Aorta (tissue), 5 donors: ENCODE measurements at regions not wholly inside any gene's neighbourhood (a gene's known extent, or its start where the extent isn't known, plus 50 kb on each side); places are given as distances from the start of the nearest gene placed in this dataset.
A peak's percentile ranks its signal among the peaks of the same experiment; 100 is the strongest.
"Not testable (repeated sequence)": the region's sequence is repeated elsewhere in the genome, so short reads cannot be mapped to it uniquely, and the experiment has no call there.

Source experiments
- ATAC-seq: fragments of 200-7000 bp; cut with Tn5 transposase; one replicate; pipeline ENCODE4 v1.9.1; 2022; ENCODE audit warnings: moderate library complexity; ENCODE audit not compliant: low FRiP score
- DNase-seq, 2 donors: peaks; one replicate each; pipeline ENCODE4 v3.0.0-alpha.2; 2020
- H3K27ac ChIP-seq, 2 donors: one replicate each; pipeline ENCODE4 v1.5.1; 2013; ENCODE audit warnings: low read length in 2 of 2, mild to moderate bottlenecking in 2 of 2, moderate library complexity in 2 of 2, control low read depth in 1 of 2, inconsistent platforms in 1 of 2, low read depth in 1 of 2
- H3K27me3 ChIP-seq, 2 donors: one replicate each; pipeline ENCODE4 v1.6.1; 2013; ENCODE audit warnings: control low read depth in 1 of 2, low read length in 1 of 2, mild to moderate bottlenecking in 1 of 2, moderate library complexity in 1 of 2; ENCODE audit not compliant: insufficient read depth in 2 of 2, control insufficient read depth in 1 of 2
- H3K36me3 ChIP-seq, 2 donors: one replicate each; pipeline ENCODE4 v1.6.1; 2013; ENCODE audit warnings: control low read depth in 1 of 2, low read length in 1 of 2, mild to moderate bottlenecking in 1 of 2; ENCODE audit not compliant: insufficient read depth in 2 of 2, control insufficient read depth in 1 of 2
- H3K4me1 ChIP-seq, 2 donors: one replicate each; pipeline ENCODE4 v1.6.1; 2013; ENCODE audit warnings: low read length in 2 of 2, control low read depth in 1 of 2, mild to moderate bottlenecking in 1 of 2, moderate library complexity in 1 of 2; ENCODE audit not compliant: insufficient read depth in 2 of 2, control insufficient read depth in 1 of 2
- H3K4me3 ChIP-seq, 2 donors: one replicate each; pipeline ENCODE4 v1.5.1; 2013; ENCODE audit warnings: low read length in 2 of 2, control low read depth in 1 of 2, mild to moderate bottlenecking in 1 of 2
- H3K9me3 ChIP-seq: one replicate; pipeline ENCODE4 v1.6.1; 2013; ENCODE audit warnings: mild to moderate bottlenecking, low read length; ENCODE audit not compliant: control insufficient read depth
- WGBS, 2 donors: extraction: QIAGEN DNeasy Blood & Tissue Kit; methylation state at CpG; one replicate each; pipeline ENCODE4 v1.1.7; 2013; 5-methylcytosine and 5-hydroxymethylcytosine counted together
- intact Hi-C, 2 donors: fragments of 100-400 bp; cut with DNase I; formaldehyde crosslinking; loops; one replicate each; pipeline versions ENCODE4 v1.14.2 to v1.15.0; 2022
- donor health status: healthy with polysubstance abuse.
- donor health status: Bipolar disorder and iron deficiency.
- donor health status: DM: no; HTN: no; CAD: no.
- donor health status: DM: no; HTN: no; CAD: no.
- donor health status: DM: yes; HTN: yes; CAD: no.

DNA sequence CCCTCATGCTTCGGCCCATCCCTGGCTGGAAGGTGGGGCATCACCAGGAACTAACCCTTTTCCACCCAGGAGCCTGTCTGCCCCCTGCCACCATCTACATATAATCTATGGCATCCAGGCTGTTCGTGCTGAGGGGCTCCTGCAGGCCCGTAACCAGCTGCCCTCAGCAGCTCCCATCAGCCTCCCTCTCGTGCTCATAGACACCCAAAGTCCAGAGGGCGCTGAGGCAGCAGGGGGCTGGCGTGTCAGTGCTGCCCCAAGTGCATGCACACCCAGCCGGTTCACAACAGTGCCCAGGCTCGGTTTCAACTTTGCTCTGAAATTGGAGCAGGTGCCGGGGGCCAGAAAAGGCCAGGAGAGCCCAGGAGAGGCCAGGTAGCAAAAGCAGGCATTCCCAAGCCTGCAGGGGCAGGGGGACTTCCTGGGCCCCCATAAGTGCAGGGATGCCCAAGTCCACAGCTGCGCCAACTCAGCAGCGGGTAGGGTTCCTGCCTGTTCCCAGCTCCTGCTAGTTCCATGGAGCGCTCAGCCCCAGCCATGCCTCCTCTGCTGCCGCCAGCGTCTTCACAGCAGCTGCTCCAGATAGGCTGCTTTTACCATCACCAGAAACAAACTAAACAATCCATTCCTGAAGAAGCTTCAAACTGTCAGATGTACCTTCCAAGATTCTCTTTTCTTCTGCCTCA lies 558.2 kb upstream of the GNPDA2 start:
- H3K9me3 ChIP-seq = no peaks in the 10 kb centered on the region
- no peaks in the 10 kb centered on the region for H3K27me3 ChIP-seq
- DNase-seq = no peak
- WGBS, 2 donors = 86 to 92% methylated on average over 14 of the region's 14 CpGs
- H3K36me3 ChIP-seq = no peaks in the 10 kb centered on the region
- intact Hi-C loops = no loop called here
- no peak overlapping the region for H3K4me3 ChIP-seq
- peak; percentile 28 for ATAC-seq
- H3K27ac ChIP-seq = no peak overlapping the region
- H3K4me1 ChIP-seq = no peaks in the 10 kb centered on the region

DNA sequence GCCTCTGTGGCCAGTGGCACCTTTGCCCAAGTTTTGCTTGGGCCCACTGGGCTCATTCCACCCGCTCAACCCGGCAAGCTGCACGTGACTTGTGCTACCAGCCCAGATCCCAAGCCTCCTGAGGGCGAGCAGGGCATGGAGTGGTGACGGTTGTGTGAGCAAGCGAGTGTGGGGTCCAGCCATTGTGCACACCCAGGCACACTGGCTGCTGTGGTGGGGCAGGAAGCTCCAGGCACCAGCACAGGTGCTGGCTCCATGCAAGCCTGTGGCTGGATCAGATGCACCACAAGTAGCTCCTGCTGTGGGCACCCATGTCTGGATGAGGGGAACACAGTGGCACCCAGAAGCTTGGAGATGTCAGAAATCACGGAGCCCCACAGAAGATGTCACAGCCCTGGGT lies 557.0 kb upstream of the GNPDA2 start:
- H3K9me3 ChIP-seq = no peaks in the 10 kb centered on the region
- no peaks in the 10 kb centered on the region for H3K4me1 ChIP-seq
- H3K27ac ChIP-seq = no peak overlapping the region
- 83 to 87% methylated on average over 7 of the region's 7 CpGs for WGBS, 2 donors
- no peaks in the 10 kb centered on the region for H3K27me3 ChIP-seq
- DNase-seq = peak in 1 of 2 donors; percentile 32
- intact Hi-C loops = no loop called here
- H3K36me3 ChIP-seq = no peaks in the 10 kb centered on the region
- H3K4me3 ChIP-seq = no peak overlapping the region
- peak; percentile 27 for ATAC-seq

DNA sequence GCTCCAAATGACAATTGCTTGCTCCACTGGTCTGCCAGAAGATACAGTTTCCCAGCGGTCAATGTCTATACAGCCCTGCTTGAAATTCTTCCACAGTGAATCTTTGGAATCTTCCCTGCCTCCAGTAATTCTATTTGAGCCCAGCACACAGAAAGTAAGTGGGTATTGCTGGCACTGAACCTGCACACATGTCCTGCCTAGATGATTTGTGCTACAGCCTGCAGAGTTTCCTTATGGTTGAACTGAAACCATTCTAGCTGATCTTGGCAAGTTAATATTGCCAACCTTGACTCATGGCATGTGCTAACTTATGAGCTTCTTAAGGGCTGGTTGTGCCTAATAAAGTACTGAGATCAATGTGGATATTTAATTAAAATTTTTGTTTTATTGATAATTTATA lies 553.8 kb upstream of the GNPDA2 start:
- ATAC-seq (no peak), DNase-seq (no peak)
- 91 to 92% methylated on average over 1 of the region's 1 CpG for WGBS, 2 donors
- Histone ChIP-seq H3K27ac (no peak overlapping the region), H3K4me3 (no peak overlapping the region), H3K4me1 (no peaks in the 10 kb centered on the region), H3K36me3 (no peaks in the 10 kb centered on the region), H3K9me3 (no peaks in the 10 kb centered on the region), H3K27me3 (no peaks in the 10 kb centered on the region)
- intact Hi-C loops = no loop called here

DNA sequence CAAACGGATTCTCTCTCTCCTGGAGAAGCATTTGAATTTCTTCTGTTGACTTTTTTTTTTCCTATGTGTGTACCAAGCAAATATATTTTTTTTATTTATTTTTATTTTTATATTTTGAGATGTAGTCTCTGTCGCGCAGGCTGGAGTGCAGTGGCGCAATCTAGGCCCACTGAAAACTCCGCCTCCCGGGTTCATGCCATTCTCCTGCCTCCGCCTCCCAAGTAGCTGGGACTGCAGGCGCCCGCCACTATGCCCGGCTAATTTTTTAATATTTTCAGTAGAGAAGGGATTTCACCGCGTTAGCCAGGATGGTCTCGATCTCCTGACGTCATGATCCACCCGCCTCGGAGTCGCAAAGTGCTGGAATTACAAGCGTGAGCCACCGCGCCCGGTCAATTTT lies 549.5 kb upstream of the GNPDA2 start:
- DNase-seq = no peak
- Histone ChIP-seq H3K27ac (no peak overlapping the region), H3K36me3 (no peaks in the 10 kb centered on the region), H3K27me3 (no peaks in the 10 kb centered on the region), H3K4me3 (no peak overlapping the region), H3K9me3 (no peaks in the 10 kb centered on the region), H3K4me1 (no peaks in the 10 kb centered on the region)
- WGBS, 2 donors = 90 to 93% methylated on average over 21 of the region's 21 CpGs
- intact Hi-C loops = no loop called here
- no peak for ATAC-seq

DNA sequence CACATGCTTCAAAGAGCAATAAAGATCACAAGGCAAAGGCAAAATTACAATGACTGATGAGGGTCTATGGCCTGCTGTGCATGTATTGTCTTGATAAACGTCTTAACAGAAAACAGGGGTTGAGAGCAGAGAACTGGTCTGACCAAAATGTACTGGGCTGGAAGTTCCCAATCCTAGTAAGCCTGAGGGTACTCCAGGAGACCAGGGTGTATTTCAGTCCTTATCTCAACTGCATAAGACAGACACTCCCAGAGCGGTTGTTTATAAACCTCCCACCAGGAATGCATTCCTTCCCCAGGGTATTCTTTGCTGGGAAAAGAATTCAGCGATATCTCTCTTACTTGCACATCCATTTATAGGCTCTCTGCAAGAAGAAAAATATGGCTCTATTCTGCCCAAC lies 521.8 kb upstream of the GNPDA2 start:
- H3K4me3 ChIP-seq, ATAC-seq, DNase-seq, H3K9me3 ChIP-seq, H3K4me1 ChIP-seq, H3K27me3 ChIP-seq, H3K36me3 ChIP-seq, H3K27ac ChIP-seq, intact Hi-C loops: not testable (repeated sequence)
- WGBS, 2 donors = 42 to 48% methylated on average over 3 of the region's 3 CpGs

DNA sequence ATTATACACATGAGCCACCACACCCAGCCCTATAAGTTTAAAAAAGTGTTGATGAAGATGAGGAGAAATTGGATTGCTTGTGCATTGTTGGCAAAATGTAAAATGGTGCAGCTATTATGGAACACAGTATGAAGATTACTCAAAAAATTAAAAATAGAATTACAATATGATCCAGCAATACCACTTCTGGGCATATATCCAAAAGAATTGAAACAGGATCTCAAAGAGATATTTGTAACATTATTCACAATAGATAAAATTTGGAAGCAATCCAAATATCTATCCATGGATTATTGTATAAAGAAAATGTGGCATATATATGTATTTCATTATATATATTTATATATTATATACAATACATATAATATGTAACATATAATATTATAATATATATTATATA lies 515.6 kb upstream of the GNPDA2 start:
- Histone ChIP-seq H3K4me3 (no peak overlapping the region), H3K9me3 (no peaks in the 10 kb centered on the region), H3K27ac (no peak overlapping the region), H3K36me3 (no peaks in the 10 kb centered on the region), H3K27me3 (no peaks in the 10 kb centered on the region), H3K4me1 (peaks cover 0 to 2% of the 10 kb centered on the region in 2 donors)
- DNase-seq (no peak), ATAC-seq (no peak)
- intact Hi-C loops = no loop called here

DNA sequence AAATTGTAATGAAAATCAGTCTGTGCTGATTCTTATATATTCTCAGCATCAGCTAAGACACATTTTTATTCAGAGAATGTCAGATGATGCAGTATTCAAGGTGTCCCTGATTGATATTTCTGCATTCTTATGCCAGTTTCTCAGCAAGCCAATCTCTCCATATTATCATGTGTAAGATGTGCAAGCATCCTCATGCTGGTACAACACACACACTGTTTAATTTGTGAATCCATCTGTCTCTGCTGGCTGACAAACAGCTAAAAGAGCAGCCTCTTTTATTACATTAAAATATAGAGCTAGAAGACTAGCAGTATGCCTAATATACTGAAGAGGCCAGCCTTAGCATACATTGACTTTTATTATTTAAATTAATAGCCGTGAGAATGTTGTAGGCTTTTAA lies 502.9 kb upstream of the GNPDA2 start:
- Histone ChIP-seq H3K27ac (no peak overlapping the region), H3K4me1 (no peaks in the 10 kb centered on the region), H3K36me3 (no peaks in the 10 kb centered on the region), H3K27me3 (no peaks in the 10 kb centered on the region), H3K9me3 (peaks cover 2% of the 10 kb centered on the region), H3K4me3 (no peak overlapping the region)
- DNase-seq (no peak), ATAC-seq (no peak)
- WGBS, 2 donors = 76 to 78% methylated on average over 1 of the region's 1 CpG
- intact Hi-C loops = no loop called here

DNA sequence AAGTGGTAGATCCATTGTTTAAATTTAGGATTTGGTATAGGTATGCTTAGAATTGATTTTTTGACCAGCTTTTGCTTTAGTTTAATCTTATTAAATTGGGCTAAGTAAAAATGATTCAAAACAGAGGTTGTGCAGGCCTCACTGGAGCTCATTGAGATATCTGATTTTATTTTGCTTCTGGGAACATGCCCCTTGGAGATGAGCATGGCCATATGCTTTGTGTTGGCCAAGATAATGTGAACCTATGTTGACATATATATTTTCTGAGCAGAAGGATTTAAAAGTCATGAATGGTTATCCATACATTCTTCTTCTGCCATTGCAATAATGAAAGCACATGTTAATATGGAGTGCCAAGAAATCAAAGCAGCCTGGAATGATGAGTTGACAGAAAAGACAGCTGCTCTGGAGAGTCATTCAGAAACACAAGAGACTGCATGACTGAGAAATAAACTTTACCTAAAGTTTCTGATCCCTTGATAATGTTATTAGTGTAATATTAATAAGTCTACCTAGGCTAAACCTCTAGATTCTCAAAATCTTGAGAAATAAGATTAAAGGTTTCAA lies 489.7 kb upstream of the GNPDA2 start:
- ATAC-seq = no peak
- H3K4me1 ChIP-seq = no peaks in the 10 kb centered on the region
- intact Hi-C loops = no loop called here
- no peaks in the 10 kb centered on the region for H3K27me3 ChIP-seq
- no peak overlapping the region for H3K27ac ChIP-seq
- H3K4me3 ChIP-seq = no peak overlapping the region
- DNase-seq = no peak
- no peaks in the 10 kb centered on the region for H3K36me3 ChIP-seq
- H3K9me3 ChIP-seq = no peaks in the 10 kb centered on the region

DNA sequence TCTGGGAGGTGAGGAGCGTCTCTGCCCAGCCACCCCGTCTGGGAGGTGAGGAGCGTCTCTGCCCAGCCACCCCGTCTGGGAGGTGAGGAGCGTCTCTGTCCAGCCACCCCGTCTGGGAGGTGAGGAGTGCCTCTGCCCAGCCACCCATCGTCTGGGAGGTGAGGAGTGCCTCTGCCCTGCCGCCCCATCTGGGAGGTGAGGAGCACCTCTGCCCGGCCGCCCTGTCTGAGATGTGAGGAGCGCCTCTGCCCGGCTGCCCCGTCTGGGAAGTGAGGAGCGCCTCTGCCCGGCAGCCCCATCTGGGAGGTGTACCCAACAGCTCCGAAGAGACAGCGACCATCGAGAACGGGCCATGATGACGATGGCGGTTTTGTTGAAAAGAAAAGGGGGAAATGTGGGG lies 482.1 kb upstream of the GNPDA2 start:
- H3K4me3 ChIP-seq, H3K9me3 ChIP-seq, H3K27me3 ChIP-seq, H3K27ac ChIP-seq, intact Hi-C loops, H3K36me3 ChIP-seq, H3K4me1 ChIP-seq, ATAC-seq, DNase-seq: not testable (repeated sequence)
- WGBS, 2 donors = 96 to 98% methylated on average over 14 to 20 of the region's 21 CpGs
